Epithelial cell of esophagus (primary cell): ENCODE measurements at regions not wholly inside any gene's neighbourhood (a gene's known extent, or its start where the extent isn't known, plus 50 kb on each side); places are given as distances from the start of the nearest gene placed in this dataset.

ENCODE experiments used
- DNase-seq: peaks from one replicate; pipeline ENCODE4 v3.0.0; 2010; ENCODE audit warnings: low read depth
- H3K4me3 ChIP-seq: 2 replicates; pipeline ENCODE4 v1.5.1; 2011; ENCODE audit warnings: mild to moderate bottlenecking, low read length, control low read depth
- TF ChIP-seq, protein P1 (sequence below): IDR thresholded peaks from 2 replicates; pipeline ENCODE4 v1.5.1; 2011; ENCODE audit warnings: low read depth, mild to moderate bottlenecking, low read length, control low read depth, inconsistent platforms; ENCODE audit not compliant: insufficient read depth; ENCODE audit errors: missing control alignments

DNA sequence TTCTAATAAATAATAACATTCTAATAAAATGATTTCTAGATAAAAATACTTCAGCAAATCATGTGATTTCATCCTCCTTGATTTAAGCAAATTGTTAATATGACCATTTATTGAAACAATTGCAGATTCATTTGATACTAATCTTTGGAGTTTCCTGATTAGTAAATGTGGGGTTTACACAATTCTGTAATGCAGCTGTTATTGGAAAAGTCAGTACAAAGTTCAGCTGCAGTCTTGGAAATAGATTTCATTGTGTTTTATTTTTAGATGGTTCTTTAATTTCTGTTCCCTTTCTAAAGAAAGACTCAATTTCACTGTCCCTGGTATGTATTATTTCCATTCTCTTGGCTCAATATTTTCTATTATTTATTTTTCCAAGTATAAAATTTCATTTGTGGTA is 342.0 kb downstream of the TBC1D32 start:
- DNase-seq = no peak
- TF ChIP-seq, protein P1, sequence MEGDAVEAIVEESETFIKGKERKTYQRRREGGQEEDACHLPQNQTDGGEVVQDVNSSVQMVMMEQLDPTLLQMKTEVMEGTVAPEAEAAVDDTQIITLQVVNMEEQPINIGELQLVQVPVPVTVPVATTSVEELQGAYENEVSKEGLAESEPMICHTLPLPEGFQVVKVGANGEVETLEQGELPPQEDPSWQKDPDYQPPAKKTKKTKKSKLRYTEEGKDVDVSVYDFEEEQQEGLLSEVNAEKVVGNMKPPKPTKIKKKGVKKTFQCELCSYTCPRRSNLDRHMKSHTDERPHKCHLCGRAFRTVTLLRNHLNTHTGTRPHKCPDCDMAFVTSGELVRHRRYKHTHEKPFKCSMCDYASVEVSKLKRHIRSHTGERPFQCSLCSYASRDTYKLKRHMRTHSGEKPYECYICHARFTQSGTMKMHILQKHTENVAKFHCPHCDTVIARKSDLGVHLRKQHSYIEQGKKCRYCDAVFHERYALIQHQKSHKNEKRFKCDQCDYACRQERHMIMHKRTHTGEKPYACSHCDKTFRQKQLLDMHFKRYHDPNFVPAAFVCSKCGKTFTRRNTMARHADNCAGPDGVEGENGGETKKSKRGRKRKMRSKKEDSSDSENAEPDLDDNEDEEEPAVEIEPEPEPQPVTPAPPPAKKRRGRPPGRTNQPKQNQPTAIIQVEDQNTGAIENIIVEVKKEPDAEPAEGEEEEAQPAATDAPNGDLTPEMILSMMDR = no peak

GRCh38 chr6:120990866-120991265 is 343.4 kb downstream of the TBC1D32 start:
- TF ChIP-seq, protein P1 = no peak
- H3K4me3 ChIP-seq = no peak overlapping the region
- DNase-seq = no peak

More for the DNA sequence above, 342.0 kb downstream of the TBC1D32 start:
- H3K4me3 ChIP-seq = no peak overlapping the region

- DNase-seq = no peak
- no peak overlapping the region for H3K4me3 ChIP-seq
- TF ChIP-seq, protein P1 = no peak
These were observed 352.4 kb downstream of the TBC1D32 start for GRCh38 chr6:120981835-120982234.

DNA sequence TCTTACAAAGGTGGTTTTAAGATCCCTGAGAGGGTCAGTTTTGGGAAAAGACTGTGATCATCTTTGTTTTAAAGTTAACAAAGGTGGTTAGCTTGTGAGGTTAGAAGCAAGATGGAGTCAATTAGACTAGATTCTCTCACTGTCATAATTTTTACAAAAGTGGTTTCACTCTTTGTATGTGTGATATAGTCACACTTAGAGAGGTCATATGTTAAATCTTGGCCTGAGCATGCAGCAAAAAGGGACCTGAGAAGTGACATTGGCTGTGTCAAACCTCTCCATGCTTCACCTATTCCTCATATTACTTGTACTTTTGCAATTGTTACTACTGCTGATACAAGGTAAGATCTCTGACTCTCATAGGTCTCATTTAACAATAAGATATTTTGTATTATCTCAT is 368.0 kb downstream of the TBC1D32 start:
- no peak overlapping the region for H3K4me3 ChIP-seq
- no peak for DNase-seq
- TF ChIP-seq, protein P1 = no peak

- DNase-seq = peak; percentile 67
- TF ChIP-seq, protein P1 = no peak
- H3K4me3 ChIP-seq = no peak overlapping the region
These were observed 368.5 kb downstream of the TBC1D32 start for GRCh38 chr6:120965814-120966213.

DNA sequence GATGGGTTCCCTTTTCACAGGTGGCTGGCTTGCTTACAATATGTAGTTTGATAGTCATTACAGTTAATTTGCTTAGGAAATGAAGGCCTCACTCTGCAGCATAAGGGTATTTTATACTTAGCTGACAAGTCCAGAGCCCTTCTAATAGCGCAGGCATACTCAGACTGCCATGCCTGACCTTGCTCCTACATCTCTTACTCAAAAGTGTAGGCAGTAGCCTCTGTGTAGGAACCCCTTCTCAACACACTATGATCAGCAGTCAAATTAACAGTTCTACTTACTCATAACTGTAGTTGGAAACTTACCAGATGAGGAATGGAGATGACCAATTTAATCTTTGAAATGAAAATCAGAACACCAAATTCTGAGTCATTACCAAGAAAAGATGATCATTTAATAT is 373.5 kb downstream of the TBC1D32 start:
- TF ChIP-seq, protein P1 = no peak
- no peak overlapping the region for H3K4me3 ChIP-seq
- no peak for DNase-seq

GRCh38 chr6:120954111-120954510 is 380.2 kb downstream of the TBC1D32 start:
- TF ChIP-seq, protein P1 = no peak
- H3K4me3 ChIP-seq = no peak overlapping the region
- no peak for DNase-seq
